ENCODE measurements at regions not wholly inside any gene's neighbourhood (a gene's known extent, or its start where the extent isn't known, plus 50 kb on each side); places are given as distances from the start of the nearest gene placed in this dataset.

DNA sequence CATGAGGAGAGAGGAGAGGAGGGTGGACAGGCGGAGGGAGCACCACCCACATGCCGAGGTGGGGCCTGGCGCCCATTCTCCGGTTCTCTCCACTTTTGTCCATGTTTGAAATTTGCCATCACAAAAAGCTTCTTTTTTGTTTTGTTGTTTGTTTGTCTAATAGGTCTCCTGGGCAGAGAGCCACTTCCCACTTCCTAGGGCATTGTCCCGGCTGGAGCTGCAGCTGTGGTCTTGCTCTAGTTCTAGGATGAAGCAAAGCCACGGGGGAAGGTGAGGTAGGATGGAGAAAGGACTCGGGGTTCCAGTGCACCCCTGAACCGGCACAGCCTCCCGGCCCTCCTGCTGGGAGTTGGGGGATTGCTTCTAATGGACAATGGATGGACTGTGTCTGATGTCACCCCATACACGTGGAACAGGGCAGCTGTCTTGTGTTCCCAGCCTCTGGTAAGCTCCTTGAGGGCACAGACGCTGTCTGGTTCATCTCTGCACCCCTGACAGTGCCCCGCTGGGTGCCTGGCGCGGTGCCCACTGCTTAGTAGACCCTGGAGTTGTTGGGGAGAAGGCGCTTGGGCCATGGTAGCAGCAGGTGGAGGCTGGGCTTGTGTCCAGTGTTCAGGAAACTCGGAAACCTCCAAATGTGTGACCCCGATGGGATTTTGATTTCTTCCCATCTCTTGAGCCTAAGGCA is 278.4 kb downstream of the NDUFA10 start:
- TF ChIP-seq, protein P1, sequence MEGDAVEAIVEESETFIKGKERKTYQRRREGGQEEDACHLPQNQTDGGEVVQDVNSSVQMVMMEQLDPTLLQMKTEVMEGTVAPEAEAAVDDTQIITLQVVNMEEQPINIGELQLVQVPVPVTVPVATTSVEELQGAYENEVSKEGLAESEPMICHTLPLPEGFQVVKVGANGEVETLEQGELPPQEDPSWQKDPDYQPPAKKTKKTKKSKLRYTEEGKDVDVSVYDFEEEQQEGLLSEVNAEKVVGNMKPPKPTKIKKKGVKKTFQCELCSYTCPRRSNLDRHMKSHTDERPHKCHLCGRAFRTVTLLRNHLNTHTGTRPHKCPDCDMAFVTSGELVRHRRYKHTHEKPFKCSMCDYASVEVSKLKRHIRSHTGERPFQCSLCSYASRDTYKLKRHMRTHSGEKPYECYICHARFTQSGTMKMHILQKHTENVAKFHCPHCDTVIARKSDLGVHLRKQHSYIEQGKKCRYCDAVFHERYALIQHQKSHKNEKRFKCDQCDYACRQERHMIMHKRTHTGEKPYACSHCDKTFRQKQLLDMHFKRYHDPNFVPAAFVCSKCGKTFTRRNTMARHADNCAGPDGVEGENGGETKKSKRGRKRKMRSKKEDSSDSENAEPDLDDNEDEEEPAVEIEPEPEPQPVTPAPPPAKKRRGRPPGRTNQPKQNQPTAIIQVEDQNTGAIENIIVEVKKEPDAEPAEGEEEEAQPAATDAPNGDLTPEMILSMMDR (IDR thresholded peaks at IDR 0.05 in 2 of 3, conservative IDR thresholded peaks at IDR 0.05 in 1 of 3; ENCODE audit: insufficient read depth in 2 of 3, low read depth in 1 of 3, low read length in 3 of 3): no peak
- TF ChIP-seq, protein P2, sequence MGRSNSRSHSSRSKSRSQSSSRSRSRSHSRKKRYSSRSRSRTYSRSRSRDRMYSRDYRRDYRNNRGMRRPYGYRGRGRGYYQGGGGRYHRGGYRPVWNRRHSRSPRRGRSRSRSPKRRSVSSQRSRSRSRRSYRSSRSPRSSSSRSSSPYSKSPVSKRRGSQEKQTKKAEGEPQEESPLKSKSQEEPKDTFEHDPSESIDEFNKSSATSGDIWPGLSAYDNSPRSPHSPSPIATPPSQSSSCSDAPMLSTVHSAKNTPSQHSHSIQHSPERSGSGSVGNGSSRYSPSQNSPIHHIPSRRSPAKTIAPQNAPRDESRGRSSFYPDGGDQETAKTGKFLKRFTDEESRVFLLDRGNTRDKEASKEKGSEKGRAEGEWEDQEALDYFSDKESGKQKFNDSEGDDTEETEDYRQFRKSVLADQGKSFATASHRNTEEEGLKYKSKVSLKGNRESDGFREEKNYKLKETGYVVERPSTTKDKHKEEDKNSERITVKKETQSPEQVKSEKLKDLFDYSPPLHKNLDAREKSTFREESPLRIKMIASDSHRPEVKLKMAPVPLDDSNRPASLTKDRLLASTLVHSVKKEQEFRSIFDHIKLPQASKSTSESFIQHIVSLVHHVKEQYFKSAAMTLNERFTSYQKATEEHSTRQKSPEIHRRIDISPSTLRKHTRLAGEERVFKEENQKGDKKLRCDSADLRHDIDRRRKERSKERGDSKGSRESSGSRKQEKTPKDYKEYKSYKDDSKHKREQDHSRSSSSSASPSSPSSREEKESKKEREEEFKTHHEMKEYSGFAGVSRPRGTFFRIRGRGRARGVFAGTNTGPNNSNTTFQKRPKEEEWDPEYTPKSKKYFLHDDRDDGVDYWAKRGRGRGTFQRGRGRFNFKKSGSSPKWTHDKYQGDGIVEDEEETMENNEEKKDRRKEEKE (IDR thresholded peaks at IDR 0.05; ENCODE audit: borderline replicate concordance in 1 of 2, control insufficient read depth in 1 of 2, low read depth in 2 of 2, low read length in 1 of 2): no peak
- TF ChIP-seq ZNF785 (CRISPR knock-in tag; IDR thresholded peaks at IDR 0.05) (no peak), RAD51 (IDR thresholded peaks at IDR 0.05; ENCODE audit: borderline replicate concordance, low read depth) (no peak), KDM1A (IDR thresholded peaks at IDR 0.05) (no peak), YY1 (IDR thresholded peaks at IDR 0.05; ENCODE audit: borderline replicate concordance in 1 of 3, control insufficient read depth in 1 of 3, extremely low read depth in 1 of 3, insufficient read depth in 3 of 3, insufficient read length in 1 of 3, insufficient replicate concordance in 2 of 3, low read depth in 1 of 3, low read length in 2 of 3) (no peak)
